HCT116 (cell line): ENCODE measurements at regions not wholly inside any gene's neighbourhood (a gene's known extent, or its start where the extent isn't known, plus 50 kb on each side); places are given as distances from the start of the nearest gene placed in this dataset.

Experiments
- ATAC-seq: fragments of 200-7000 bp; cut with Tn5 transposase; 2 replicates; pipeline ENCODE4 v1.9.1; 2020; ENCODE audit warnings: mild to moderate bottlenecking, moderate library complexity
- BruUV-seq: library from RNA; stranded (reverse); fragments of 400-500 nt; replicated peaks from 2 replicates; lab custom pipeline; 2021; lab: Mats Ljungman, UMichigan
- CTCF ChIA-PET: fragments of 300-600 bp; sonication (Branson Sonifier 250); formaldehyde crosslinking; loops from one replicate; lab custom pipeline; 2021; ENCODE audit warnings: antibody characterized with exemption; lab: Charles Lee
- POLR2A ChIA-PET: fragments of 300-600, 350-600 bp; sonication (Branson Sonifier 250); formaldehyde crosslinking; loops from one replicate; lab custom pipeline; 2021; ENCODE audit warnings: antibody characterized with exemption; lab: Charles Lee
- RAD21 ChIA-PET, 2 experiments: fragments of 300-600 bp; sonication (Branson Sonifier 250); formaldehyde crosslinking; loops; one replicate each; lab custom pipeline; 2023; ENCODE audit warnings: low total read pairs in 2 of 2; ENCODE audit not compliant: uncharacterized antibody in 2 of 2, unreplicated experiment in 2 of 2, low non-redundant PET in 1 of 2; lab: Charles Lee
- DNase-seq: peaks from one replicate; pipeline ENCODE4 v3.0.0-alpha.2; 2010; ENCODE audit warnings: low read depth, low spot score
- H2AFZ ChIP-seq: fragments of 200-600 bp; shearing (Covaris generic), sonication (generic); 2 replicates; pipeline ENCODE4 v1.6.1; 2017; ENCODE audit warnings: low read depth, mixed run types, mixed read lengths, antibody characterized with exemption, low read length; ENCODE audit not compliant: poor library complexity, severe bottlenecking
- H3K27ac ChIP-seq: 2 replicates; pipeline ENCODE4 v1.5.1; 2012; ENCODE audit warnings: low read depth, low read length
- H3K27me3 ChIP-seq: fragments of 200-600 bp; sonication (generic); 2 replicates; pipeline ENCODE4 v1.6.1; 2016; ENCODE audit warnings: mixed run types, low read length, mixed read lengths; ENCODE audit not compliant: insufficient read depth
- H3K36me3 ChIP-seq, 2 experiments: fragments of 200-500 bp in 1 of 2; fragments of 200-600 bp in 1 of 2; sonication (Bioruptor generic) in 1 of 2; sonication (generic) in 1 of 2; 2 replicates each; pipeline versions ENCODE4 v1.5.1 to v1.6.1; 2014 to 2016; ENCODE audit warnings: low read length in 2 of 2, inconsistent platforms in 1 of 2, mixed read lengths in 1 of 2, mixed run types in 1 of 2; ENCODE audit not compliant: insufficient read depth in 2 of 2, control insufficient read depth in 1 of 2
- H3K4me1 ChIP-seq, 2 experiments: fragments of 200-600 bp in 1 of 2; sonication (generic) in 1 of 2; 2 replicates each; pipeline versions ENCODE4 v1.5.1 to v1.6.1; 2012 to 2017; ENCODE audit warnings: low read length in 2 of 2, inconsistent platforms in 1 of 2, mild to moderate bottlenecking in 1 of 2, mixed read lengths in 1 of 2, mixed run types in 1 of 2, moderate library complexity in 1 of 2; ENCODE audit not compliant: insufficient read depth in 2 of 2, control insufficient read depth in 1 of 2
- H3K4me2 ChIP-seq: fragments of 200-600 bp; sonication (generic); 2 replicates; pipeline ENCODE4 v1.6.1; 2017; ENCODE audit warnings: mixed run types, low read length, mixed read lengths
- H3K4me3 ChIP-seq, 2 experiments: fragments of 200-600 bp in 1 of 2; sonication (generic) in 1 of 2; replicated peaks in 1 of 2; 2 replicates each; pipeline ENCODE4 v1.5.1; 2011 to 2016; ENCODE audit warnings: low read length in 2 of 2, control low read depth in 1 of 2, low read depth in 1 of 2, mild to moderate bottlenecking in 1 of 2, mixed read lengths in 1 of 2, mixed run types in 1 of 2
- H3K79me2 ChIP-seq: fragments of 200-600 bp; sonication (generic); 2 replicates; pipeline ENCODE4 v1.6.1; 2017; ENCODE audit warnings: mild to moderate bottlenecking, mixed run types, low read length, moderate library complexity, mixed read lengths; ENCODE audit not compliant: insufficient read depth
- H3K9ac ChIP-seq: fragments of 200-600 bp; sonication (generic); 2 replicates; pipeline ENCODE4 v1.6.1; 2016; ENCODE audit warnings: low read length, mixed read lengths
- H3K9me2 ChIP-seq: fragments of 200-600 bp; sonication (generic), shearing (Covaris generic); 2 replicates; pipeline ENCODE4 v1.6.1; 2017; ENCODE audit warnings: mixed run types, mild to moderate bottlenecking, moderate library complexity; ENCODE audit not compliant: insufficient read depth
- H3K9me3 ChIP-seq, 2 experiments: fragments of 200-500 bp in 1 of 2; fragments of 200-600 bp in 1 of 2; sonication (Bioruptor generic) in 1 of 2; sonication (generic) in 1 of 2; 2 replicates each; pipeline ENCODE4 v1.6.1; 2014 to 2017; ENCODE audit warnings: low read length in 2 of 2, mixed read lengths in 2 of 2, inconsistent platforms in 1 of 2, low read depth in 1 of 2, mild to moderate bottlenecking in 1 of 2, mixed run types in 1 of 2, moderate library complexity in 1 of 2; ENCODE audit not compliant: control insufficient read depth in 1 of 2, insufficient read depth in 1 of 2
- H4K20me1 ChIP-seq: fragments of 200-600 bp; sonication (generic), shearing (Covaris generic); 2 replicates; pipeline ENCODE4 v1.6.1; 2017; ENCODE audit warnings: mixed run types, mild to moderate bottlenecking, moderate library complexity; ENCODE audit not compliant: insufficient read depth
- CBX3 ChIP-seq: IDR thresholded peaks from 2 replicates; pipeline ENCODE4 v1.6.1; 2012; ENCODE audit warnings: low read depth
- ELF1 ChIP-seq: IDR thresholded peaks from 2 replicates; pipeline ENCODE4 v1.6.1; 2012; ENCODE audit warnings: low read depth, borderline replicate concordance
- EZH2phosphoT487 ChIP-seq: fragments of 200-600 bp; IDR thresholded peaks from 2 replicates; pipeline ENCODE4 v1.6.1; 2018; ENCODE audit warnings: antibody characterized with exemption, borderline replicate concordance
- FOSL1 ChIP-seq: IDR thresholded peaks from 2 replicates; pipeline ENCODE4 v1.6.1; 2012; ENCODE audit warnings: low read depth
- JUND ChIP-seq: IDR thresholded peaks from 2 replicates; pipeline ENCODE4 v1.6.1; 2012
- POLR2AphosphoS5 ChIP-seq: IDR thresholded peaks from 2 replicates; pipeline ENCODE4 v1.6.1; 2011; ENCODE audit warnings: mild to moderate bottlenecking, low read depth, low read length, moderate library complexity
- RAD21 ChIP-seq: IDR thresholded peaks from 2 replicates; pipeline ENCODE4 v1.6.1; 2012; ENCODE audit warnings: low read depth, mild to moderate bottlenecking
- SP1 ChIP-seq: IDR thresholded peaks from 2 replicates; pipeline ENCODE4 v1.6.1; 2012; ENCODE audit warnings: low read depth
- SRF ChIP-seq: IDR thresholded peaks from 2 replicates; pipeline ENCODE4 v1.6.1; 2012; ENCODE audit warnings: low read depth
- ZFX ChIP-seq: fragments of 450-650 bp; IDR thresholded peaks from 2 replicates; pipeline ENCODE4 v1.6.1; 2017
- intact Hi-C: fragments of 100-400 bp; cut with micrococcal nuclease; formaldehyde crosslinking; loops from 2 replicates; pipeline ENCODE4 v1.10.0; 2022
- TF ChIP-seq, protein P1 (sequence below): IDR thresholded peaks from 2 replicates; pipeline ENCODE4 v1.6.1; 2012
- TF ChIP-seq, protein P2 (sequence below): IDR thresholded peaks from 2 replicates; pipeline ENCODE4 v1.6.1; 2012; ENCODE audit warnings: low read depth

DNA sequence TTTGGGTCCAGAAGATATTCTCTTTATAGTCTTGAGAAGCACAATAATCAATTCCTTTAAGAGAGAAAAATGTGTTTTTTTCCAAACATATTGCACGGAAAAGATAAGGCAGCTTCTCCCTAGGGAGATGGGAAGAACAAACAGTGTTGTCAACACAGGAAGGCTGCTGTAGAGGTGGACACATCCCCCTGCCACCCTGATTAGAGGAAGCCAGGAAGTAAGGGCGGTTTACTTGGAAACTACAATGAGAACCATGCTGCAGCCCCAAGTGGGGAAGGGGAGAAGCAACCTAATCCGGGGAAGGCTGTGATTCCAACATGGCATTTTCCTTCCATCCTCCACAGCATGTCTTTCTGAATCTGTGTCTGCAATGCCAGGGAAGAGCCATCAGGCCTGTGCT lies 256.9 kb upstream of the TGFBR2 start:
- no peak overlapping the region for H3K4me2 ChIP-seq
- RAD21 ChIA-PET: no interaction called here
- intact Hi-C loops: no loop called here
- no peak overlapping the region for H3K27ac ChIP-seq
- CTCF ChIA-PET: interaction anchor here (1.5 kb wide), 1 partner anchor 150 kb away, joined by 3 read pairs; no protein-coding TSS in a partner anchor
- POLR2A ChIA-PET: no interaction called here
- H3K27me3 ChIP-seq: no peaks in the 10 kb centered on the region
- no peaks in the 10 kb centered on the region for H4K20me1 ChIP-seq
- H3K36me3 ChIP-seq: no peaks in the 10 kb centered on the region
- H3K4me1 ChIP-seq: peaks cover 0 to 23% of the 10 kb centered on the region in 2 experiments; a peak in 1 of 4 replicates
- ATAC-seq (no peak), DNase-seq (no peak)
- H2AFZ ChIP-seq: no peak overlapping the region
- no peaks in the 10 kb centered on the region for H3K9me3 ChIP-seq
- BruUV-seq: no TSS peak
- no peak overlapping the region for H3K4me3 ChIP-seq
- TF ChIP-seq ZFX (no peak), POLR2AphosphoS5 (no peak), FOSL1 (no peak), EZH2phosphoT487 (no peak), SP1 (no peak), RAD21 (no peak), ELF1 (no peak), JUND (no peak), CBX3 (no peak), SRF (no peak)
- TF ChIP-seq, protein P1, sequence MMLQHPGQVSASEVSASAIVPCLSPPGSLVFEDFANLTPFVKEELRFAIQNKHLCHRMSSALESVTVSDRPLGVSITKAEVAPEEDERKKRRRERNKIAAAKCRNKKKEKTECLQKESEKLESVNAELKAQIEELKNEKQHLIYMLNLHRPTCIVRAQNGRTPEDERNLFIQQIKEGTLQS: no peak
- TF ChIP-seq, protein P2, sequence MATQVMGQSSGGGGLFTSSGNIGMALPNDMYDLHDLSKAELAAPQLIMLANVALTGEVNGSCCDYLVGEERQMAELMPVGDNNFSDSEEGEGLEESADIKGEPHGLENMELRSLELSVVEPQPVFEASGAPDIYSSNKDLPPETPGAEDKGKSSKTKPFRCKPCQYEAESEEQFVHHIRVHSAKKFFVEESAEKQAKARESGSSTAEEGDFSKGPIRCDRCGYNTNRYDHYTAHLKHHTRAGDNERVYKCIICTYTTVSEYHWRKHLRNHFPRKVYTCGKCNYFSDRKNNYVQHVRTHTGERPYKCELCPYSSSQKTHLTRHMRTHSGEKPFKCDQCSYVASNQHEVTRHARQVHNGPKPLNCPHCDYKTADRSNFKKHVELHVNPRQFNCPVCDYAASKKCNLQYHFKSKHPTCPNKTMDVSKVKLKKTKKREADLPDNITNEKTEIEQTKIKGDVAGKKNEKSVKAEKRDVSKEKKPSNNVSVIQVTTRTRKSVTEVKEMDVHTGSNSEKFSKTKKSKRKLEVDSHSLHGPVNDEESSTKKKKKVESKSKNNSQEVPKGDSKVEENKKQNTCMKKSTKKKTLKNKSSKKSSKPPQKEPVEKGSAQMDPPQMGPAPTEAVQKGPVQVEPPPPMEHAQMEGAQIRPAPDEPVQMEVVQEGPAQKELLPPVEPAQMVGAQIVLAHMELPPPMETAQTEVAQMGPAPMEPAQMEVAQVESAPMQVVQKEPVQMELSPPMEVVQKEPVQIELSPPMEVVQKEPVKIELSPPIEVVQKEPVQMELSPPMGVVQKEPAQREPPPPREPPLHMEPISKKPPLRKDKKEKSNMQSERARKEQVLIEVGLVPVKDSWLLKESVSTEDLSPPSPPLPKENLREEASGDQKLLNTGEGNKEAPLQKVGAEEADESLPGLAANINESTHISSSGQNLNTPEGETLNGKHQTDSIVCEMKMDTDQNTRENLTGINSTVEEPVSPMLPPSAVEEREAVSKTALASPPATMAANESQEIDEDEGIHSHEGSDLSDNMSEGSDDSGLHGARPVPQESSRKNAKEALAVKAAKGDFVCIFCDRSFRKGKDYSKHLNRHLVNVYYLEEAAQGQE: no peak
- no peak overlapping the region for H3K9ac ChIP-seq
- H3K79me2 ChIP-seq: no peaks in the 10 kb centered on the region
- H3K9me2 ChIP-seq: no peaks in the 10 kb centered on the region
